Coronary artery (tissue), 2 donors: ENCODE measurements at regions not wholly inside any gene's neighbourhood (a gene's known extent, or its start where the extent isn't known, plus 50 kb on each side); places are given as distances from the start of the nearest gene placed in this dataset.

ENCODE experiments used
- DNase-seq: peaks from one replicate; pipeline ENCODE4 v3.0.0-alpha.2; 2017; ENCODE audit warnings: low spot score
- H3K27ac ChIP-seq, 2 donors: fragments of 200-600 bp; sonication (generic); one replicate each; pipeline ENCODE4 v1.5.1; 2016 to 2019
- H3K4me3 ChIP-seq: fragments of 200-600 bp; sonication (generic); 2 replicates; pipeline ENCODE4 v1.5.1; 2016; ENCODE audit warnings: mild to moderate bottlenecking, moderate library complexity
- CTCF ChIP-seq: fragments of 200-600 bp; sonication (generic); IDR thresholded peaks from one replicate; pipeline ENCODE4 v1.5.1; 2019; ENCODE audit warnings: antibody characterized with exemption

- DNase-seq = no peak
Observed at GRCh38 chr3:141418751-141419150, 50.4 kb downstream of the ZBTB38 start.

GRCh38 chr3:141419946-141420345 lies 51.6 kb downstream of the ZBTB38 start:
- H3K27ac ChIP-seq = peak overlapping the region in 1 of 2 donors; percentile 41
- no peak overlapping the region for H3K4me3 ChIP-seq
- DNase-seq = no peak
- no peak for TF ChIP-seq CTCF

More at GRCh38 chr3:141418751-141419150, 50.4 kb downstream of the ZBTB38 start:
- no peak overlapping the region for H3K4me3 ChIP-seq
- TF ChIP-seq CTCF = no peak
- H3K27ac ChIP-seq = peak overlapping the region in 1 of 2 donors; percentile 41

GRCh38 chr3:141421186-141421585 lies 52.9 kb downstream of the ZBTB38 start:
- Histone ChIP-seq H3K27ac (peak overlapping the region in 1 of 2 donors; percentile 55), H3K4me3 (no peak overlapping the region)
- TF ChIP-seq CTCF = no peak
- DNase-seq = no peak

GRCh38 chr3:141421639-141422319 lies 53.5 kb downstream of the ZBTB38 start:
- Histone ChIP-seq H3K27ac (peak overlapping the region; percentile 1 to 55), H3K4me3 (no peak overlapping the region)
- no peak for DNase-seq
- no peak for TF ChIP-seq CTCF

- no peak for TF ChIP-seq CTCF
- no peak overlapping the region for H3K27ac ChIP-seq
- DNase-seq = no peak
- H3K4me3 ChIP-seq = no peak overlapping the region
Observed at GRCh38 chr3:141422961-141423582, 54.8 kb downstream of the ZBTB38 start.

- no peak for TF ChIP-seq CTCF
- Histone ChIP-seq H3K27ac (peak overlapping the region; percentile 58 to 74), H3K4me3 (peak overlapping the region; percentile 15)
- no peak for DNase-seq
Observed at GRCh38 chr3:141425523-141426233, 57.4 kb downstream of the ZBTB38 start.
